HEK293 (cell line): ENCODE measurements at regions not wholly inside any gene's neighbourhood (a gene's known extent, or its start where the extent isn't known, plus 50 kb on each side); places are given as distances from the start of the nearest gene placed in this dataset.

Source experiments
- CTCF ChIA-PET: fragments of 350-600 bp; formaldehyde crosslinking; extraction: SDS; loops from one replicate; lab custom pipeline; 2021; ENCODE audit warnings: antibody characterized with exemption; lab: Yijun Ruan, JAX
- POLR2A ChIA-PET: fragments of 300-600 bp; formaldehyde crosslinking; extraction: SDS; loops from one replicate; lab custom pipeline; 2020; ENCODE audit warnings: antibody characterized with exemption, inconsistent platforms; lab: Yijun Ruan, JAX
- H3K27ac ChIP-seq: fragments of 200-500 bp; sonication (Bioruptor generic); 2 replicates; pipeline ENCODE4 v1.5.1; 2014; ENCODE audit warnings: low read depth, low read length, control low read depth, inconsistent platforms; ENCODE audit errors: extremely low read depth
- H3K36me3 ChIP-seq, 2 experiments: fragments of 200-500 bp in 1 of 2; sonication (Bioruptor generic) in 1 of 2; 1 replicate in 1 of 2; 2 replicates in 1 of 2; pipeline ENCODE4 v1.5.1; 2014 to 2017; ENCODE audit warnings: inconsistent platforms in 2 of 2, low read length in 2 of 2; ENCODE audit not compliant: control insufficient read depth in 2 of 2, insufficient read depth in 1 of 2
- H3K4me1 ChIP-seq: fragments of 200-500 bp; sonication (Bioruptor generic); 2 replicates; pipeline ENCODE4 v1.5.1; 2014; ENCODE audit warnings: mild to moderate bottlenecking, low read length, inconsistent platforms; ENCODE audit not compliant: control insufficient read depth, insufficient read depth
- H3K4me3 ChIP-seq: 2 replicates; pipeline ENCODE4 v1.5.1; 2011; ENCODE audit warnings: low read depth, mild to moderate bottlenecking, control low read depth, low read length, moderate library complexity
- H3K9me3 ChIP-seq: fragments of 200-500 bp; sonication (Bioruptor generic); 2 replicates; pipeline ENCODE4 v1.5.1; 2014; ENCODE audit warnings: low read depth, low read length, inconsistent platforms; ENCODE audit not compliant: control insufficient read depth, insufficient read depth
- FEZF1 ChIP-seq: fragments of 450-650 bp; formaldehyde crosslinking; IDR thresholded peaks from 2 replicates; pipeline ENCODE4 v1.5.1; 2016; ENCODE audit warnings: missing biosample characterization, missing genetic modification characterization
- GFI1B ChIP-seq: fragments of 450-650 bp; formaldehyde crosslinking; IDR thresholded peaks from 2 replicates; pipeline ENCODE4 v1.5.1; 2016; ENCODE audit warnings: missing biosample characterization, missing genetic modification characterization
- KLF1 ChIP-seq: fragments of 450-650 bp; formaldehyde crosslinking; IDR thresholded peaks from 2 replicates; pipeline ENCODE4 v1.5.1; 2016; ENCODE audit warnings: missing biosample characterization, missing genetic modification characterization
- MEIS1 ChIP-seq: sonication (generic); formaldehyde crosslinking; IDR thresholded peaks from 2 replicates; pipeline ENCODE4 v1.8.1; 2022; ENCODE audit warnings: missing genetic modification reagents, mild to moderate bottlenecking, borderline replicate concordance
- RBAK ChIP-seq: fragments of 450-650 bp; formaldehyde crosslinking; IDR thresholded peaks from 2 replicates; pipeline ENCODE4 v1.5.1; 2016; ENCODE audit warnings: missing biosample characterization, missing genetic modification characterization
- REST ChIP-seq: fragments of 450-650 bp; formaldehyde crosslinking; IDR thresholded peaks from 2 replicates; pipeline ENCODE4 v1.5.1; 2016; ENCODE audit warnings: missing biosample characterization, missing genetic modification characterization
- TCF7L2 ChIP-seq: IDR thresholded peaks from 2 replicates; pipeline ENCODE4 v1.6.1; 2011; ENCODE audit warnings: low read depth, mild to moderate bottlenecking, inconsistent platforms, low read length, moderate library complexity, borderline replicate concordance
- ZBTB21 ChIP-seq: fragments of 450-650 bp; formaldehyde crosslinking; IDR thresholded peaks from 2 replicates; pipeline ENCODE4 v1.5.1; 2017; ENCODE audit warnings: missing biosample characterization, missing genetic modification characterization
- ZBTB26 ChIP-seq: fragments of 450-650 bp; formaldehyde crosslinking; optimal IDR thresholded peaks from 2 replicates; pipeline ENCODE3; 2016; ENCODE audit warnings: missing biosample characterization, mild to moderate bottlenecking, missing genetic modification characterization
- ZBTB7A ChIP-seq: fragments of 450-650 bp; formaldehyde crosslinking; IDR thresholded peaks from 2 replicates; pipeline ENCODE4 v1.5.1; 2016; ENCODE audit warnings: low read depth, missing biosample characterization, missing genetic modification characterization
- ZIC2 ChIP-seq: fragments of 450-650 bp; formaldehyde crosslinking; IDR thresholded peaks from 2 replicates; pipeline ENCODE4 v1.5.1; 2016; ENCODE audit warnings: missing biosample characterization, missing genetic modification characterization
- ZNF140 ChIP-seq: fragments of 450-650 bp; formaldehyde crosslinking; IDR thresholded peaks from 2 replicates; pipeline ENCODE4 v1.5.1; 2016; ENCODE audit warnings: missing biosample characterization, missing genetic modification characterization
- ZNF184 ChIP-seq: fragments of 450-650 bp; IDR thresholded peaks from 2 replicates; pipeline ENCODE4 v1.5.1; 2018; ENCODE audit warnings: missing biosample characterization, mild to moderate bottlenecking, missing genetic modification characterization
- ZNF341 ChIP-seq: fragments of 450-650 bp; formaldehyde crosslinking; IDR thresholded peaks from 2 replicates; pipeline ENCODE4; 2016; ENCODE audit warnings: low read depth, missing biosample characterization, missing genetic modification characterization
- ZNF394 ChIP-seq: fragments of 450-650 bp; formaldehyde crosslinking; IDR thresholded peaks from 2 replicates; pipeline ENCODE4 v1.5.1; 2016; ENCODE audit warnings: missing biosample characterization, missing genetic modification characterization, mild to moderate bottlenecking, moderate library complexity, borderline replicate concordance
- ZNF623 ChIP-seq: fragments of 450-650 bp; formaldehyde crosslinking; IDR thresholded peaks from 2 replicates; pipeline ENCODE4 v1.5.1; 2016; ENCODE audit warnings: missing biosample characterization, missing genetic modification characterization
- ZNF658 ChIP-seq: fragments of 450-650 bp; formaldehyde crosslinking; IDR thresholded peaks from 2 replicates; pipeline ENCODE4; 2016; ENCODE audit warnings: missing biosample characterization, missing genetic modification characterization
- ZNF837 ChIP-seq: fragments of 450-650 bp; formaldehyde crosslinking; IDR thresholded peaks from 2 replicates; pipeline ENCODE4 v1.5.1; 2016; ENCODE audit warnings: missing biosample characterization, missing genetic modification characterization

- TF ChIP-seq ZBTB26 (tag by site-specific recombination) (no peak), ZNF837 (tag by site-specific recombination) (no peak), ZNF184 (tag by site-specific recombination) (peak; percentile 69), RBAK (tag by site-specific recombination) (no peak), KLF1 (tag by site-specific recombination) (no peak), GFI1B (tag by site-specific recombination) (no peak), ZNF140 (tag by site-specific recombination) (no peak)
These were observed 291.9 kb downstream of the COX7C start (continued) for GRCh38 chr5:86909418-86910295.

GRCh38 chr5:86917117-86917579, 299.4 kb downstream of the COX7C start:
- Histone ChIP-seq H3K36me3 (no peaks in the 10 kb centered on the region), H3K4me3 (no peak overlapping the region), H3K9me3 (no peaks in the 10 kb centered on the region), H3K4me1 (no peaks in the 10 kb centered on the region), H3K27ac (no peak overlapping the region)
- TF ChIP-seq REST (tag by site-specific recombination) (peak; percentile 95), ZBTB21 (no peak)
- ChIA-PET CTCF (interaction anchor here (1.5 kb wide), 1 partner anchor 37 kb away, joined by 4 read pairs; no protein-coding TSS in a partner anchor), POLR2A (no interaction called here)

- Histone ChIP-seq H3K4me1 (no peaks in the 10 kb centered on the region), H3K27ac (no peak overlapping the region), H3K9me3 (no peaks in the 10 kb centered on the region), H3K36me3 (no peaks in the 10 kb centered on the region), H3K4me3 (no peak overlapping the region)
- ChIA-PET POLR2A (no interaction called here), CTCF (no interaction called here)
- TF ChIP-seq ZNF623 (tag by site-specific recombination), result no peak
- no peak for TF ChIP-seq TCF7L2
- no peak for TF ChIP-seq ZNF394 (tag by site-specific recombination)
- TF ChIP-seq MEIS1 (CRISPR knock-in tag), result no peak
These were observed 300.5 kb downstream of the COX7C start for GRCh38 chr5:86918246-86918645.

- ChIA-PET POLR2A (no interaction called here), CTCF (no interaction called here)
- Histone ChIP-seq H3K36me3 (no peaks in the 10 kb centered on the region), H3K9me3 (no peaks in the 10 kb centered on the region), H3K4me1 (no peaks in the 10 kb centered on the region), H3K27ac (no peak overlapping the region), H3K4me3 (no peak overlapping the region)
- TF ChIP-seq ZNF658 (tag by site-specific recombination) (no peak), ZBTB7A (tag by site-specific recombination) (no peak), ZNF341 (tag by site-specific recombination) (no peak), FEZF1 (no peak), ZIC2 (tag by site-specific recombination) (no peak), REST (tag by site-specific recombination) (no peak)
These were observed 308.3 kb downstream of the COX7C start for GRCh38 chr5:86926033-86926432.
